T47D (cell line): ENCODE measurements at regions not wholly inside any gene's neighbourhood (a gene's known extent, or its start where the extent isn't known, plus 50 kb on each side); places are given as distances from the start of the nearest gene placed in this dataset.

Source experiments
- DNase-seq, 2 experiments: peaks; one replicate each; pipeline versions ENCODE4 v3.0.0 to v3.0.0-alpha.2; 2011 to 2012; ENCODE audit warnings: low read depth in 1 of 2, low spot score in 1 of 2
- JUND ChIP-seq: IDR thresholded peaks from 2 replicates; pipeline ENCODE4 v1.6.1; 2012; ENCODE audit warnings: low read depth
- in situ Hi-C: cut with HindIII; loops from 2 replicates; pipeline ENCODE4 v1.10.0; 2016; ENCODE audit warnings: low sequenced_read_pairs, low pct_unique_long_range_greater_than_20kb

DNA sequence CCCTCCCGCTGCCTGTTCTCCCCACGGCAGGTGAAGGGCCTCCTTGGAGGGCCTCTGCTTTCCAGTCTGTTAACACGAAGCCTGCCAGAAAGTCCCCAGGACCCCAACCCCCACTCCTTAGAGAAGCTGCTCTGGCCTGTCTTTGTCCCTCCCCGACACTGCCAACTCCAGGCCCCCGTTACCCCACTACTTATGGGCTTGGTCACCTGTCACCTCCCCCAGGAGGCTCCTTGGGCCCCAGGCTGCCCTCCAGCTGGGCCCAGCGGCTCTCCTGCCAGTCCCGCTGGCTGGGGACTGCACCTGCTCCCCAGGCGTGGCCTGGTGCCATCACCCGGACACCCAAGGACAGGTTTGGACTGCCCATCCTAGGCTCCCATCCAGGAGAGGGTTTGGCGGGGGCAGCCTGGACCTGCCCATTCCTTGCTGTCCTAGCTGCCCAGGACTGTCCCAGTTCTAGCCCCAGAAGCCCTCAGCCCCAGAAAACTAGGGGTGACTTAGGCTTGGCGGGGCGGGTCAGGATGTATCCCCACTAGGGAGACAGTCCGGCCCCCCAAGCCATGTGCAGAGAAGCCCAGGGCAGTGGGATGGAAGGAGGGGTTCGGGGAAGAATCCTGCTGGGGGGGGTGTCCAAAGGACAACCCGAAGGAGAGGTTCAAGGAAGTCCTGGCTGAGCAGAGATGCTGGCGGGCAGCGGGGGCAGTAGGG is 155.7 kb upstream of the C14orf180 start:
- in situ Hi-C loops, result no loop called here
- DNase-seq, result no peak
- TF ChIP-seq JUND, result no peak

DNA sequence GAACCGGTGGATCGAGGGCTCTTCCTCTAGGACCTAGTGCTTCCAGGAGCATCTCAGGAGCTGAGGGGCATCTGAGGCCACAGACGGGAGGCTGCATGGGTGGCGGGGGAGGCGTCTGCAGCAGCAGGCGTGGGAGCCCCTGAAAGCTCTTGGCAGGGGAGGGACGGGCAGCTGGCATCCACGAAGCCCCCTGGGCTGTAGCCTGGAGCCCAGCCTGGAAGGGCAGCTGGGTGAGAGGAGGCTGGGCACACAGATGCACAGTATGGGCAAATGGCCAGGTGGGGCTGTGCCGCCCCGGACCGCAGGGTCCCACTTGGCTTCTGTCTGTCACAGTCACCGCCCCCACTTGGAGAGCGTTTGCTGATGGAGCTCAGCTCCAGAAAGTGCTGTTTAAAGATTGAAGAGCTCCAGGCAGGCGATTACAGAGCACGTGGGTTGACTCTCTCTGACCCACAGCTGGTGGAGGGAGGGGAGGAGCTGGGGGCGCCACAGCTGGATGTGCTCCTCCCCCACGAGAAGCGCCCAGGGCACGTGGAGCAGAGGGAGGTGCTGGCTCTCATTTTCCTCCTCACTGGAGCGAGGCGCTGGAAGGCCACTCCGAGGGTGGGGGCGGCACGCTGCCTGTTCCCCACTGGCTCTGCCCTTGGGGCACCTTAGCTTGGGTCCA is 155.0 kb upstream of the C14orf180 start:
- no peak for DNase-seq
- no peak for TF ChIP-seq JUND
- in situ Hi-C loops, result no loop called here

DNA sequence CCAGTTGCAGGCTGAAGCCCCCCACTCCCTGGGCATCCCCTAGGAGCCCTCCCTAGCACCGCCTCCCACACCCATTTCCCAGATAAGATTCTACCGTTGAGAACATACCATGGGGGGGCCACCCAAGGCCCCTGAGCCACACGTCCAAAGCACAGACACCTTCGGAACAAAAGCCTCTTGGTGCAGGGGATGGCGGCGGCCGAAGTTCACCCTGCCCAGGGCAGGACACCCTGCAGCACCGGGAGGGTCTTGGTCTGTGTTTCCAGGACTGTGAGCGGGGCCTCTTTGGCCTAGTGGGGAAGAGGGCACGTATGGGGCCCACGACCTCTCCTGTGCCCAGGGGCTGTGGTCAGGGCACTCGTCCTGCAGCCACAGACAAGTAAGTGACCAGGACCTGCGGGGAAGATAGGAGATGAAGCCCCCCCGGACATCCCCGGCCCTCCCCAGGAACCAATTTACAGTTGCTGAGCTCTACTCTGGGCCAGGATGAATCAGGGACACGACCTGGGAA is 154.3 kb upstream of the C14orf180 start:
- no peak for DNase-seq

DNA sequence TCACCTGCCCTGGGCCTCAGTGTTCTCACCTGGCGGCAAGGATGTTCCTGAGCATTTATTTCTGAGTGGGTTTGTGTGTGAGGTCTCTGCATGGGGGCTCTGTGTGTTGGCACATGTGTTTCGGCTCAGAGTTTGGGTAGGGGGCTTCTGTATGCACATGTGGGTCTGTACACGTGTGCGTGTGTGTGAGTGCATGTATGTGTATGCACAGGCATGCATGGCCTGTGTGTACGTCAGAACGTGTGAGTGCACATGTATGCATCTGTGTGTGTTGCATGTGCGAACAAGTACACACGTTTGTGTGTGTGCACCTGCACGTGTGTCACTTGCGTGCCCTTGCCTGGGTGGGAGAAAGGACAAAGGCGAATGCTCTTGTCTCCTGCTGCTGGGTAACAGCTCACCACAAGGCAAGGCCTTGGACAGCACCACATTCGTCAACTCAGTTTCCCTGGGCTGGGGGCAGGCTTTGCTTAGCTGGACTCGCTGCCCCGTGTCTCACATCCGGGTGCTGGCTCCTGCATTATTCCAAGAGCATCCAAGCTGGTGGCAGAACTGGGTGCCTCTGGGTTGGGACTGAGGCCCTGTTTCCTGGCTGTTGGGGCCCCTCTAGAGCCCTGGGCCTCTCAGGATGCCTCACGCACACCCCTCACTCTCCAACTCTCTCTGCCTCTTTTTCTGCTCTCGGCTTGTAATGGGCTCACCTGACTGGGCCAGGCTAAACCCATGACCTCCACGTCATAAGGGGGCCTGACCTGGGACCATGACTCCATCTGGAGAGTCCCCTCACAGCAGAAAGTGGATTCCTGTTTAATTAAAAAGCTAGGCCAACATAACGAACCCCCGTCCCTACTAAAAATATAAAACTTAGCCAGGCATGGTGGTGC is 153.6 kb upstream of the C14orf180 start:
- no peak for DNase-seq
- in situ Hi-C loops, result no loop called here
- TF ChIP-seq JUND, result no peak

More for the DNA sequence above, 154.3 kb upstream of the C14orf180 start:
- in situ Hi-C loops, result no loop called here
- no peak for TF ChIP-seq JUND

DNA sequence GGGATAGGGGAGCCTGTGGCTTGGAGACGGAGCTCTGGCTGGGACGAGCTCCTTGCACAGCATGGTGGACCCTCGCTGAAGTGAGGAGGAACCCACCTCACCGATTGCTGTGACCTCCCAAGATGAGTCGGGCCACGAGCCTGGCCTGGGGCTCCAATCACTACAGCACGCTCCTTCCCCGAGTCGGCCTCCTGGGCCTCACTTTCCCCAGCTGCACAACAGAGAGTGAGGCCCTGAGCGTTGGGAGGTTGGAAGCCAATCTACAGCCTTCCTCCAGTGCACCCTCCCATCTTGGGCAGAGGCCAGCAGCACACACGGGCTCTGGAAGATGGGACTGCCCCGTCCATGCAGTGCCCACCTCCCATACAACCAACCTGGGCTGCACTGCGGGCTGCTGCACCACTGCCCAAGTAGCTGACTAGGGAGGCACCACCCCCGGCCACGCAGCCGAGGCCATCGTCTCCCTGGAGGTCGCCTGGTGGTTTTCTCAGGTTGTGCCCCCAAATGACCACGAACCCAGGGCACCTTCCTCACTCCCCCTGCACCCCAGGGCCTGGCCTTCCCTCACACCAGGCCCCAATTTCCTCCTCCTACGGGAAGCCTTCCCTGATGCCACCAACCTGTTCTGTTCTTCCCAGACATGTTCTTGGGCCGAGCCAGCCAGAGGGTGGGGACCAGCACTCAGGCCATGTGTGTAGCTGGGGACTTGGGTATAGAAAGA is 152.3 kb upstream of the C14orf180 start:
- in situ Hi-C loops, result no loop called here
- no peak for TF ChIP-seq JUND
- no peak for DNase-seq

DNA sequence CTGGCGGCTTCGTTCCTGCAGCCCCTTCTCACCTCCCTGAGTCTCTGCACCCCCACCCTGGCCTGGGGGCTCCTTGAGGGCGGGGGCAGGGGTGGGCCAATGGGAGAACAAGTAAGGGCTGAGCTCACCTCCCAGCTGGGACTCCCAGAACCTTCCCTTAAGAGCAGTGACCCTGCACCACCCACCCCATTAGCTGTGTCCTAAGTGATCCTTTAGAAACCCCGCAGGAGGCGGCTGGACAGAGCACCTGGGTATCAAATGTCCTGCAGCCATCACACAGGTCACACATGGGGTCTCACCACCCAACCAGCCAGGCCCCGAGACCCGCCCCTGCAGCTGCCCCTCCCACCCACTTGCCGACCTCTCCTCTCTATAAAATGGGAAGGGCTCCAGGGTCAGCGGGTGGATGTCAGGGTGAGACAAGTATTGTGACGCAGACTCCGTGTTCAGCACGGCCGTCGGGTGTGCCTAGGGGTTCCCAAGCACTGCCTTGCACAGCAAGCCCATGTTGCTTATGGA is 151.2 kb upstream of the C14orf180 start:
- DNase-seq, result no peak
- in situ Hi-C loops, result no loop called here
- TF ChIP-seq JUND, result no peak

DNA sequence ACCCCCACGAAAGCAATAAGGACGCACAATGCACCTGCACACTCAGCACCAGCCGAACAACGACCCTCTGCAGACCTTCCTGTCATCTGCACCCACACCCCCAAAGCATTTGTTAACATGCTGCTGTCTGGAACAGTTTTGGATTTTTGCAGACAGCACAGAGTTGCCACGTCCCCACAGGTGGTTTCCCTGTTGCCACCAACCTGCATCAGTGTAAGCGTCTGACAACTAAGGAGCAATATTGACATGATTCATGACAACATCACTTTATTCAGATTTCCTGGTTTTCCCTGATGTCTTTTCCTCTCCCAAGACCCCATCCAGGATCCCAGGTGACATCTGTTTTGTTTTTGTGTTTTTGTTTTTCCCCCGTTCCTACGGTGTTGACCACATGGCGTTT is 150.7 kb upstream of the C14orf180 start:
- in situ Hi-C loops, result no loop called here
- TF ChIP-seq JUND, result no peak
- DNase-seq, result no peak

DNA sequence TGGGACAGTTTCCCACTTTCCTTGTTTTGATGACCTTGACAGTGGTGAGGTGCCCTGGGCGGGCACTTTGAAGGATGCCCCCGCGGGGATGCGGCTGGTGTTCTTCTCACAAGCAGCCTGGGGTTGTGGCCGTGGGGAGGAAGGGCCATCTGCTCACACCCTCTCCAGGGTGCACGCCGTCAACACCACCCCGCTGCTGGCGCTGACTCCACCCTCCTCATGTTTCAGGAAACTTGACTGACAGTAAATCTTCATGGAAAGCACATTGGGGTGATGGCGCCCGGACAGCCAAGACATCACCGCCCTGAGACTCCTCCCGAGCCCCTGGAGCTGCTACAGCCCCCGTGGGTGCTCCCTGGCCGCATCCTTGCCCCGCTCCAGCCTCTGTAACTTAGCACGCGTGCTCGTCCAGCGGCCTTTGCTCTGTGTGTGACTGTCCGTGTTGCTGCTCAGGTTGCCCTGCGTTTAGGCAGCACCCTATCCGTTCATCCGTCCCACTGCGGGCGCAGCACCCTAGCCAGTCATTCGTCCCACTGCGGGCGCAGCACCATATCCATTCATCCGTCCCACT is 150.2 kb upstream of the C14orf180 start:
- DNase-seq, result no peak
- in situ Hi-C loops, result no loop called here
- no peak for TF ChIP-seq JUND

DNA sequence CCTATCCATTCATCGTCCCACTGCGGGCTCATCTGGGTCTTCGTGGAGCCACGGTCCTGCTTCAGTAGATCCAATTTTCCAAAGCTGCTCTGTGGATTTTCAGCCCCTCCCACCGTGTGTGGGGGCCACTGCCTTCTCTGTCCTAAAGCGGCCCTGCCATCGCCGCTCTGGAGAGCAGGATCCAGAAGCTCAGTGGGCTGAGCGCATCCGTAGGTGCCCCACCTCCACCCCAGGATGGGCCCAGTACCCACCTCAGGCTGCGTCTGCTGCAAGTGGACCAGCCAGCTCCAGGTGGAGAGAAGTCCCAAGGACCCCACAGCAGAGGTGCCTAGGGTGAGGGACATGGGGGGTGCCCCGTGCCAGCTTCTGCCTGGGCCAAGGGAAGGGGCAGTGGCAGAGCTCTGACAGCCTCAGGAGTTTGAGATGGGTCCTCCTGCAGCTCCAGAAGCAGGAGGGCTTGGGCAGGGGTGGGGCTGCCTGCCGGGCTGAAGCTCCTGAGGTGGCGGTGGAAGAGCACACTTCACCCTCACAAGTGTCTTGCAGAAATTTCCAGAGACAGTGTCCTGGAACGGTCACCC is 148.1 kb upstream of the C14orf180 start:
- in situ Hi-C loops, result no loop called here
- DNase-seq, result no peak
- TF ChIP-seq JUND, result no peak

DNA sequence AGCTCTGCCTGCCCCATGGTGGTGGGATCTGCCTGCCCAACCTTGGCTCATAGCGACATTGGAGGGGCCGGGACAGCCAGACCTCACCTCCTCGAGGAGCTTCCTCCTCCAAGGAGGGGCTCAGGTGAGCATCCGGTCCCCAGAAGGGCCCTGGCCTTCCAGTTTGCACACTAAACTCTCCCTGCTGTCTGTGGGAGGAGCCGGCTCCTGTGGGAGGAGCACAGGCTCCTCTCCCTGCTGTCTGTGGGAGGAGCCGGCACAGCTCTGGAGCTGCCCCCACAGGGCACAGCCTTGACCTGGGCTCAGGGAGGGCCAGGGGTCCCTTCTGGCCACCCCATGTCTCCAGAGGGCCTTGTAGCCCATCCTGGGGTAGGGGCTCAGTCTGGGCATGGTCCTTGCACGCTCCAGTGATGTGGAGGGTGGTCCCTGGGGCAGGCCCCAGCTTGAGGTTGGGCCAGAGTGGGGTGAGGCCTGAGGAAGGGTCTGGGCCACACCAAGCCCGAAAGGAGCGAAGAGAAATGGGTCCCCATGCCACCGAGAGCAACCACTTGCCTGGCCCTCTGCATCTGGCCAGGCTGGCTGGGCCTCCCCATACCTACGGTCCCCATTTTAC is 147.5 kb upstream of the C14orf180 start:
- in situ Hi-C loops, result no loop called here
- no peak for DNase-seq
- no peak for TF ChIP-seq JUND

DNA sequence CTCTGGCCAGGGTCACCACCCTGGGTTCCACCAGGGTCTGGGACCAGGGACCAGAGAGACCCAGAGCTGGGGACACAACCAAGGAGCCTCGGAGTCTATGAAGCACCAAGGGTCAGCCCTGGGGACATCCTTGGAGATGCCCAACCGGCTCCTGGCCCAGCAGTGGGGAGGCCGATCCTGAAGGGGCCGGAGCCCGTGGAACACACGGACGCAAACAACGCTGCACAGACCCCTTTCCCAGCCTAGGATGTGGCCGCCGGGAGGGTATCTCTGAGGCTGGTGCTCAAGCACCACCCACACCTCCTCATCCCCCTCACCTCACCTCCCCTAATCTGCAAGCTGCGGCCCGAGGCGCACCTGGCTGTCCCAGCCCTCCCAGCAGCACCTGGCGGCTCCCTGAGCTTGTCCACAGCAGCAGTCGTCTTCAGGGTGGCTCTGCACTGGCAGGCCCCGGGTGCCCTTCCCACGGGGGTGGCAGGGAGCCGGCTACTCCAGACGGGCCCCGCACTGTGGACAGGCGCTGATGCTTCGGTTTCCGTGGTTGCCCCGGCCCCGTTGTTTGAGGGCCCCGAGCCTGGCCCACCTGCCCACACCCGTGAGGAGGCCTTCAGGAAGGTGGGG is 146.8 kb upstream of the C14orf180 start:
- no peak for DNase-seq
- TF ChIP-seq JUND, result no peak
- in situ Hi-C loops, result no loop called here
